GM19452 (cell line): ENCODE measurements at regions not wholly inside any gene's neighbourhood (a gene's known extent, or its start where the extent isn't known, plus 50 kb on each side); places are given as distances from the start of the nearest gene placed in this dataset.

Experiments used
- ATAC-seq: cut with Tn5 transposase; IDR thresholded peaks from one replicate; pipeline ENCODE4 v1.9.1; 2021; ENCODE audit not compliant: unreplicated experiment

GRCh38 chr20:56865055-56865454 is 235.9 kb downstream of the TFAP2C start:
- no peak for ATAC-seq

GRCh38 chr20:56867128-56867527 is 238.0 kb downstream of the TFAP2C start:
- ATAC-seq, result no peak

- ATAC-seq, result no peak
These were observed 239.6 kb downstream of the TFAP2C start for GRCh38 chr20:56868746-56869145.

DNA sequence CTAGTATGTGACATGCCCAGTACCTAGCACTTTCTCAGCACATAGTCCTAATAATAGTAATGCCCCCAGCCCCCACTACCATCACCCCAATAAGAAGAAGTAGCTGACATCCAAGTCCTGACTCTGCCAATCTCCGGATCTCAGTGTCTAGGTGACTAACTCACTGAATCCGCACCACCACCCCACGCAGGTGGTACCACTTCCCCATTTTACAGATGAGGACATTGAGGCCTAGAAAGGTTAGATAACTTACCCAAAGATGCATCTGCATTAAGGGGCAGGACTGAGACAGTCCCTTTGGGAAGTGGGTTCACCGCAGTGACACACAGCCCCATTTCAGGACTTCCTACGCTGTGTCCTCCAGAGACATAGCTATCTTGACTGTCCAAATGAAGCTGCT is 241.2 kb downstream of the TFAP2C start:
- no peak for ATAC-seq

GRCh38 chr20:56871691-56872090 is 242.6 kb downstream of the TFAP2C start:
- ATAC-seq, result no peak

GRCh38 chr20:56872620-56873458 is 243.7 kb downstream of the TFAP2C start:
- no peak for ATAC-seq

DNA sequence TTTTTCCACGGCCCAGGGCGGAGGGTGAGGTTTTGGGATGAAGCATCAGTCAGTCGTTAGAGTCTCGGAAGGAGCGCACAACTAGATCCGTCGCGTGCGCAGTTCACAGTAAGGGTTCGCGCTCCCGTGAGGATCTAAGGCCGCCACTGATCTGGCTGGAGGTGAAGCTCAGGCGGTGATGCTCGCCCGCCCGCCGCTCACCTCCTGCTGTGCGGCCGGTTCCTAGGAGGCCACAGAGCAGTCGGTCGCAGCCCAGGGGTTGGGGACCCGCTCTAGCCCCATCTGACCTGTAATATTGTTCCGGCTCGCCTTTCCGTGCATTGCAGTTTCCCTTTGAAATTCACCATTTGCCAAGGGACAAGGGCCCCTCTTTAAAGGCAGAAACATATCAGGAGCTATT is 244.7 kb downstream of the TFAP2C start:
- ATAC-seq, result no peak

GRCh38 chr20:56875052-56875659 is 246.1 kb downstream of the TFAP2C start:
- no peak for ATAC-seq

DNA sequence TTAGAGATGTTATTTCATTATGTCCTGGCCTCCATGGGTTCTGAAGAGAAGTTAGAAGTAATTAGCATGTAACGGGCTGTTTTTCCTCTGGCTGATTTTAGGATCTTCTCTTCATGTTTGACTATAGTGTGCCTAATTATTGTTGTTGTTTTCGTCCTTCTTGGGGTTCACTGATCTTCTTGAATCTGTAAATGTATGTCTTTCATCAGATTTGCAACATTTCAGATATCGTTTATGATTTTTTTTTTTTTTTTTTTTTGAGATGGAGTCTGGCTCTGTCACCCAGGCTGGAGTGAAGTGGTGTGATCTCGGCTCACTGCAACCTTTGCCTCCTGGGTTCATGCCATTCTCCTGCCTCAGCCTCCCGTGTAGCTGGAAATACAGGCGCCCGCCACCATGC is 246.7 kb downstream of the TFAP2C start:
- ATAC-seq, result no peak

DNA sequence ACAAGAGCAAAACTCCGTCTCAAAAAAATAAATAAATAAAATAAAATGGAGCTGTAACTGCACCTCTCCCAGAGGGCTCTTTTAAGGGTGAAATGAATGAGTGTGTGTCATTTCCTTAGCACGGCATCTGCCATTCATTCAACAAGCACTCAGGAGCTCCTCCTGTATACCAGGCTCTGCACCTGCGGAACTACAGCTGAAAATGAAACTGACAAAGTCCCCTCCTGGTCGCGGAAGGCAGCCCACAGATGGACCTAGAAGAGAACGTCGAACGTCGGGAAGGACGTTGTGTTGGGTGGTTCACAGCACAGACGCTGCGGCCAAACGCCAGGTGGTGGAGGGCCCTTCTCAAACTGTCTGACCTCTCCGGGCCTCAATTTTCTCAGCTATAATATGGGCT is 256.4 kb downstream of the TFAP2C start:
- ATAC-seq, result no peak

DNA sequence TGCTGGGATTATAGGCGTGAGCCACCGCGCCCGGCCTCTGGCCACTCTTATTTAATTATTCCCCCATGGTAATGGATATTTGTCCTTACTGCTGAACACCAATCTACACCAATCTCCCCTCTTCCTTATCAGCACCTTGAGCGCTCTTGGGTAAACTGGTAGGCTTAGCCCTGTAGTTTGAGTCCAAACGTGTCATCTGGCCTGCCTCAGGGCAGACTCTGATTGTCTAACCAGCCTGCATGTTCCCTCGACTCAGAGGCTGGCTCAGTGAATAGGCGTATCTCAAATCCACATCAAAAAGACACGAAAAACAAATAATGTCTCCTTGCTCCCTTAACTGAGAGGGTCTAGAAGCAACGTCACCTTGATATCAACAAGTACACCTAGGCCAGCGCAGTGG is 260.9 kb downstream of the TFAP2C start:
- no peak for ATAC-seq

DNA sequence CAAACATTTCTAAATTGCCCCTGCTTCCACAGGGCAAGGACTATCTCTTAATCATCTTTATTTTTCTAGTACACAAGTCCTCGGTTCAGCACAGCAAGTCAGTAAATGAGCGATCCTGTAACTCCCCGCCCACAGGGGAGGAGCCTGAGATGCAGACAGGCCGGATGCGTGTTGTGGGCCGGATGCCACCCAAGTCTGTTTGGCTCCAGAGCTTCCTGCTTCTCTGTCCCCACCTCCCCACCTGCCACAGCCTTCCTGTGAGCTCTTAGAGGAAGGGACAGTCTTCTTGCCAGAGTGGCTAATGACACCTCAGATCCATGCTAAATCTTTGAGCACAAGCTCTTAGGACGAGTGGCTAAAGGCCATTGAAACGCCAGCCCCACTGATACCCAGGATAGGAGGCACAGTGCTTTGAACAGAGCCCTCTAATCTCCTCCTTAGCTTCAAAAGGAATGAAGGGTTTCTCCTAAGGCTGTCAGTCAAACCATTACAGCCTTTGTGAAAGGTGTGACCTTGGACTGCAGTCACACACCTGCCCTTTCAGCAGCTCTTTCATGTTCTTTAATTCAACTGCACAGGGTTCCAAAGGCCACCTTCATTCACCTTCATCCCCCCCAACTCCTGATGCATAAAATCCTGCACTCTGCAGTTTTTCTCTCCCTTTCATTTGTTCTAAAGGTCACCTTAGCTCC is 264.3 kb downstream of the TFAP2C start:
- no peak for ATAC-seq

GRCh38 chr20:56896447-56896846 is 267.3 kb downstream of the TFAP2C start:
- no peak for ATAC-seq

GRCh38 chr20:56897318-56897957 is 268.3 kb downstream of the TFAP2C start:
- ATAC-seq, result no peak

DNA sequence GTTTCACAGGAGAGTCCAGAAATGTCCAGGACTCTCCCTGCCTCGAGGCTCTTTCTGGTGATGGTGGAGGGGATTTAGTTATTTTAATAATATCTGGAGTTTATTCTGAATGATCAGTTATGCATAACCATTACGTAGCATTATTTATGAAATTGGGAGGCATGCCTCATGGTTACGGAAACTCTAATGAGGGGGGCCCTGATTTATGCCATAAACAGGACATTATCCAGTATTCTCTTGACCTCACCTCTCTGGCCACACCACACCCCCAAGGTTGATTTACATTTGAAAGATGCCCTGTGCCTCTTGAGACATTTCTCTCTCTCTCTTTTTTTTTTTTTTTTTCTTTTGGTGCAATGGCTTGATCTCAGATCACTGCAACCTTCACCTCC is 268.8 kb downstream of the TFAP2C start:
- no peak for ATAC-seq

- ATAC-seq, result no peak
These were observed 270.4 kb downstream of the TFAP2C start for GRCh38 chr20:56899506-56899905.

DNA sequence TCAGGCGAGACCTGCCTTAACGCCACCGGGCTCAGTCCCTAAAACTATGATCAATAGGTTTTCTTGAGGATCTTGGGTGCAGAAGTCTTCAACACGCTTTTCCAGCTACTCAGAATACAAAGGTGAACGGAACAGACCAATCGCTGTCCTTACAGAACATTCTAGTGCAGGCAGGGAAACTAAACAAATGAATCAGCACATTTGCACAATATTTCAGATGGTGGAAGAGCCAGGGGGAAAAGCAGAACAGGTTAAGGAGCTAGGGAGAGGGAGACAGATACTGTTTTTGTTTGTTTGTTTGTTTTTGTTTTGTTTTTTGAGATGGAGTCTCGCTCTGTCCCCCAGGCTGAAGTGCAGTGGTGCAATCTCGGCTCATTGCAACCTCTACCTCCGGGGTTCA is 271.1 kb downstream of the TFAP2C start:
- ATAC-seq, result no peak

DNA sequence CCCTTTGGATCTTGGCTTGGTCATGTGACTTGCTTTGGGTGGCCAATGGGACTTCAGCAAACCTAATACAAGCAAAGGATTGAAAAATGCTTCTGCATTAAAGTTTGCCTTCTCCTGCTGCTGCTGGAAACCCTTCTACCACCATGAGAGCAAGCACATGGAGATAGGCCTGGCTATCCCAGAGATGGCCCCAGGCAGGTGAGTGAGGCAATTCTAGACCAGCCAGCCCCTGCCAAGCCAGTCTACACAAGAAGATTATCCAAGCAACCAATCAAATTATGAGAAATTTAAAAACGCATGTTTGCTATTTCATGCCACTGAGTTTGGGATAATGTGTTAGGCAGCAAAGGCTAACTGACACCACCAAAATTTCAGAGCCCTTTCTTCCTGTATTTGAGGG is 274.3 kb downstream of the TFAP2C start:
- ATAC-seq, result no peak

DNA sequence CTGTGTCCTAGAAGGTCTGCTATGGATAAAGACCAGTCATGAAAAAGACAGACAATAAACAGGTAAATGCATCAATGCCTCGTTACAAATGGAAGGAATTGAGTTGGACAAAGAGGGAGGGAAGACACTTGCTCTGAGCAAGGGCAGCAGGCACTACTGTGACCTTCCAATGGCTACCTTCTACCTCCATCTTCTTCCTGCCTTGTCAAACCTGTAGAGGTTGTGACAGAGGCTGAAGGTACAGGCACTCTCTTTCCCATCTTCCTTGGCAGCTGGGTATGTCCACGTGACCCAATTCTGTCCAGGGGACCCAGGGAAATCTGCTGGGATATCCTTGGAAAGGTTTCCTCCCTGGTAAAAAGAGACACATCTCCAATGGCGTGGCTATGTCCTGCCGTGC is 274.8 kb downstream of the TFAP2C start:
- no peak for ATAC-seq

- ATAC-seq, result no peak
These were observed 281.0 kb downstream of the TFAP2C start for GRCh38 chr20:56909918-56910714.

GRCh38 chr20:56911946-56912345 is 282.8 kb downstream of the TFAP2C start:
- no peak for ATAC-seq
